ENCODE measurements at regions not wholly inside any gene's neighbourhood (a gene's known extent, or its start where the extent isn't known, plus 50 kb on each side); places are given as distances from the start of the nearest gene placed in this dataset.

DNA sequence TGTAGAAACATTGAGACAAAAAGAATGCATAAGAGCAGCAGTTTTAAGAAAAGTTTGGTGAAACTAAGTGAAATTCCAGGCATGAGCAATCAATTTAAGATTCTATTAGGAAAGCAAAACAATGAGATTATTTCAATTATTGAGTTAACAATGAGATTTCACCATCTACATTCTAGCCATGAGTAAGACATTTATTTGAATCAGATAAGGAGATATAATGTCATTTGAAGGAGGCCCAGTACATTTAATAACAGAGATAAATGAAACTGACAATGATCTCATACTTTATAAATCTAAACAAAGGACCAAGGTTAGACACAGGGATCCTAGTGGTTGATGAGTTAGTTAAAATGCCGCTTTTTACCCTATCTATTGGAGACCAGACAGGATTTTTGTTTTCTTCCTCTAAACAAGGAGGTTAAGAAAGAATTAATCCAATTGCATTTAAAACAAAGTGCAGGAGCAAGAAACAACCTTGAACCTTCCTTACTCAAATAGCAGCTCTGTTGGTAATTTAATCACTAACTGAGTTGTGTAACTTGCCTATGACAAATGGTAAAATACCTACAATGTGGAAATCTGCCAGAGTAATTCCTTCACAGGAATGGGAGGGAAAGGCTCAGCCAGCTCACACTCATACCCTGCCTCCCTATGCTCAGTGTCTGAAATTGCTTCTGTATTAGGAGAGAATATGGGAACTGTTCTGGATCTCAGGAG lies 103.5 kb upstream of the NR3C1 start:
- TF ChIP-seq, protein P1, sequence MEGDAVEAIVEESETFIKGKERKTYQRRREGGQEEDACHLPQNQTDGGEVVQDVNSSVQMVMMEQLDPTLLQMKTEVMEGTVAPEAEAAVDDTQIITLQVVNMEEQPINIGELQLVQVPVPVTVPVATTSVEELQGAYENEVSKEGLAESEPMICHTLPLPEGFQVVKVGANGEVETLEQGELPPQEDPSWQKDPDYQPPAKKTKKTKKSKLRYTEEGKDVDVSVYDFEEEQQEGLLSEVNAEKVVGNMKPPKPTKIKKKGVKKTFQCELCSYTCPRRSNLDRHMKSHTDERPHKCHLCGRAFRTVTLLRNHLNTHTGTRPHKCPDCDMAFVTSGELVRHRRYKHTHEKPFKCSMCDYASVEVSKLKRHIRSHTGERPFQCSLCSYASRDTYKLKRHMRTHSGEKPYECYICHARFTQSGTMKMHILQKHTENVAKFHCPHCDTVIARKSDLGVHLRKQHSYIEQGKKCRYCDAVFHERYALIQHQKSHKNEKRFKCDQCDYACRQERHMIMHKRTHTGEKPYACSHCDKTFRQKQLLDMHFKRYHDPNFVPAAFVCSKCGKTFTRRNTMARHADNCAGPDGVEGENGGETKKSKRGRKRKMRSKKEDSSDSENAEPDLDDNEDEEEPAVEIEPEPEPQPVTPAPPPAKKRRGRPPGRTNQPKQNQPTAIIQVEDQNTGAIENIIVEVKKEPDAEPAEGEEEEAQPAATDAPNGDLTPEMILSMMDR (conservative IDR thresholded peaks at IDR 0.05; ENCODE audit: low read depth, low read length) = no peak
- TF ChIP-seq EZH2 (IDR thresholded peaks at IDR 0.05; ENCODE audit: borderline replicate concordance, low read depth, low read length, poor library complexity, severe bottlenecking) = no peak
